CD4-positive, alpha-beta T cell treated with Interleukin-6 at 100 ng/mL for 8 hours (primary cell): ENCODE measurements at regions not wholly inside any gene's neighbourhood (a gene's known extent, or its start where the extent isn't known, plus 50 kb on each side); places are given as distances from the start of the nearest gene placed in this dataset.
"Not testable (repeated sequence)": the region's sequence is repeated elsewhere in the genome, so short reads cannot be mapped to it uniquely, and the experiment has no call there.

ENCODE experiments used
- DNase-seq: peaks from one replicate; pipeline ENCODE4 v3.0.0-alpha.2; 2020; ENCODE audit warnings: mixed read lengths, low spot score

GRCh38 chr17:45554479-45554878 lies 64.0 kb upstream of the PLEKHM1 start:
- not testable (repeated sequence) for DNase-seq

GRCh38 chr17:45558821-45559220 lies 68.3 kb upstream of the PLEKHM1 start:
- DNase-seq = not testable (repeated sequence)

DNA sequence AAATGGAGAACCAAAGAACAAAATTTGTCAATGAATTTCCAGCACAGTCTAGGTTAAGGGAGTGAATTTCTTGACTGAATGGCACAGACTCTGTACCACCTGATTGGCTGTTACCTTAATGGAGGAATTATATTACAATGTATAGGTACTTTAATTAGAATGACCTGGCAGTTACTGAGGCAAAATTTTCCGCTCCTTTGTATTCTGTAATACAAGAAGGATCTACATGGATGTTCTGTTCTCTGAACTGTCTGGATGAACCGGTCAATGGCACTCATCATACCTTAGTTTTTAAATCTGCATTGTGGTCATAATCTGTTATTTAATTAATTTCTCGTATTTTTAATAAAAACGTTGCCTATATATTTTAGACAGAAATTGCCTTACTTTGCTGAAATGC lies 72.3 kb upstream of the PLEKHM1 start:
- not testable (repeated sequence) for DNase-seq

DNA sequence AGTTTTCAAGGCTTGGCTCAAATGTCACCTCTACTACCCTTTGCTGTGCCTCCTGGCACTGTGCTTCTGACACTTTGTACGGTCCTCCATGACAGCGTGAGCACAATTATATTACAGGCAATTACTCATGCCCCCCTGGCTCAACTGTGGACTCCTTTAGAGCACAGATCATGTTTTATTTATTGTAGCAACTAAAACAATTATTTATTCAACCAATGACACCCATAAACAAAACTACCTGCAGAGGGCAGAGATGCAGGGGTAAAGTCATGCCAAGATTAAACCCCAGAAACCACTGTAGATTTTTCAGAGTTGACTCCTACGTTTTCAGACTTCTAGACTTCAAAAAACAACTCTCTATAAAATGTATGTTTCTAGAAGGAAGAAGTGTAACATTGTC lies 72.8 kb upstream of the PLEKHM1 start:
- peak; percentile 1 for DNase-seq

- DNase-seq = not testable (repeated sequence)
These were observed 77.8 kb upstream of the PLEKHM1 start for GRCh38 chr17:45568275-45568674.

DNA sequence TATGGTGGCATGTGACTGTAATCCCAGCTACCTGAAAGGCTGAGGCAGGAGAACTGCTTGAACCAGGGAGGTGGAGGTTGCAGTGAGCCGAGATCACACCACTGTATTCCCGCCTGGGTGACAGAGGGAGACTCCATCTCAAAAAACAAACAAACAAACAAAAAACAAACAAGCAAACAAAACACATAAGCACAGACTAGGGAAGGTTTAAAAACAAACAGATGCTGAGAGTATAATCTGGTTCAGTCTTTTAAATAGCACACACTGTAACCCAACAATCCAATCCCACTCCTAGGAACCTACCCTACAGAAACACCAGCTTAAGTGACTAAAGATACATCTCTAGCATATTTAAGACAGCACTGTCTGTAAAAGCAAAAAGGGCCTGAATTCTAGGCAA lies 82.8 kb upstream of the PLEKHM1 start:
- DNase-seq = not testable (repeated sequence)

DNA sequence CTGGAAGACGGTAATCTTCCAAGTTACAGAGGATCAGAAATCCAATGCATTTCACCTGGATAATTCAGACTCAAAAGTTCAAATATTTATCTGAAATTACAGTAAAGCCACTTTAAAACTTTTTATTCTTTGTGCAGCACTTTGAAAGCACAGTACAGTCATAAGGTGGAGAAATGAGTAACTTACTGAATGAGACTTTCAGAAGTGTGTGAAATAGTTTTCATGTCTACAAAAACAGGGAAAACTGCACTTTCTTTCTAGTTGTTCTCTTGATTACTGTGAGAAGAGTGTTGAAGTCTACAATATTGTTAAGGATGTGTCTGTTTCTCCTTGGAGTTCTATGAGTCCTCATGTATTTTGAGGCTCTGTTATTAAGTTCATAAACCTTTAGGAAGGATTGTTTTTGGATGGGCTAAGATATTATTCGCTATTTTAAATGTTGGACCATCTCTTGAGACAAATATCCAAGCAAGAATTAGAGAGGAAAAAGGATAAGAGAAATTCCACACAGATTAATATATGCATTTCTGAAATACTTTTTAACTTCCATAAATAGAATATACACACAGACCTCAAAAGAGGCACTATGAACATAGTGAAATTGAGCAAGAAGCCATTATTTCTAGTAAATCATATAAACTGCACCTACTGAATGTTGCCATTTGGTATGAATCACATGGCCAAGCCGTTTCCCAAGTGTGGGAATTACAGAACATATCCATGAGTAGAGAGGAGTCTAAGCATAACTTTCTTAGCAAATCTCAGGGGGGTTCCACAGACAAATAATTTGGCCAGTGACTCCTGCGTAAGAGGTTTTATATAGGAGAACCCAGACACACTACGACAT lies 83.6 kb upstream of the PLEKHM1 start:
- DNase-seq = no peak

DNA sequence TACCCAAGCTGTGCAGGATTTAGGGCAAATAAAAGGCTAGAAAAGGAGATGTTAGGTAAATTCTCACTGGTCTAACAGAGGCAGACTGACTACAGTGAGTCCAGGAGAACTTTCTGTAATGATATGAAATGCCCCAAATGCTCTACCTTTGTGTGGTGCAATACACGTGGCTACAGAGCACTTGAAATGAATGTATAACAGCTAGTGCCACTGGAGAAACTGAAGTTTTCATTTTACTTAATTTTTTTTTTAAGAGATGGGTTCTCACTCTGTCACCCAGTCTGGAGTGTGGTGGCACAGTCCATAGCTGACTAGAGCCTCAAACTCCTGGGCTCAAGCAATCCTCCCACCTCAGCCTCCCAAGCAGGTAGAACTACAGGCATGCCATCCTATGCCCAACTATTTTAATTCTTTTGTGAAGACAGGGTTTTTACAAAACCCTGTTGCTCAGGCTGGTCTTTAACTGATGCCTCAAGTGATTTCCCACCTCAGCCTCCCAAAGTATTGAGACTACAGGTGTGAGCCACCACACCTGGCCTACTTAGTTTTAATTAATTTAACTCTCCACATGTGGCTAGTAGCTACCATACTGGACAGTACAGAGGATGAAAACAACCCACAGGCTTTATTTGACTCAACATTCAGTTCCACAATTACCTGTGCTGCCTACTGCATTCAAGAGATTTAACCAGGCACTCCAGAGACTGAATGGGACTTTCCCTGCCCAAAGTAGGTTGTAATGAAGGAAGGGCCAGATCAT lies 84.8 kb upstream of the PLEKHM1 start:
- DNase-seq = no peak

DNA sequence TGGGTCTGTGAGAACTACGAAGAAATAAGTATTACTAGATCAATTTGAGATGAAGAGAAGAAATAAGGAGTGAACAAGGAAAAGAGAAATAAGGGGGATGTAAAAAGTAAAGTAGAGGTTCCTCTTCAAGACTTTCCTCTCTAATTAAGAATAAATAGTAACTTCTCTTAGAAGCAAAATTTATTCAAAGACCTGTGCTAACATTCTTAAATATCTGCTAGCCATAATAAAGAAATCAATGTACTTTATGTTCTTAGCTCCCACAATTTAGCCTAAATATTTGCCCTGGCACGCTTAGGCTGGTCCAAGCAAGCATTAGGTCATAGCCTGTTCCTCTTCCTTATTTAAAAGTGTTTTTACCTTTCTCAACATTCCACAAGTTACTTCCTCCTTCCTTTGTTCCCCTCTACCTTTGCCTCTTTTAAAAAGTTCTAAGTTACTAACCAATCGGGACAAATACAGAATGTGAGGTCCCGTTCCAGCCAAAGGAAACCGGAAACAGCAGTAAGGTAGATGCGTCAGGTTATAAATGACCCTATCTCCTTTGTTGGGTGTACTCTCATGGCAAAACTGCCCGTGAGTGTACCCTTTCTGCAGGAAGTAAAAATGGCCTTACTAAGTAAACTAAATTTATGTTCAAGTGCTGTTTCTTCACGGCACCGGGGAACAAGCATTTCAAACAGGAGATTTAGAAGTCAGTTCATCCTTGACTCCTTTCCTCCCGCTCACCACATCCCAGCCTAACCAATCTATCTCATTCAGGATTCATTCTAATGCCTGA lies 86.2 kb upstream of the PLEKHM1 start:
- DNase-seq = not testable (repeated sequence)

DNA sequence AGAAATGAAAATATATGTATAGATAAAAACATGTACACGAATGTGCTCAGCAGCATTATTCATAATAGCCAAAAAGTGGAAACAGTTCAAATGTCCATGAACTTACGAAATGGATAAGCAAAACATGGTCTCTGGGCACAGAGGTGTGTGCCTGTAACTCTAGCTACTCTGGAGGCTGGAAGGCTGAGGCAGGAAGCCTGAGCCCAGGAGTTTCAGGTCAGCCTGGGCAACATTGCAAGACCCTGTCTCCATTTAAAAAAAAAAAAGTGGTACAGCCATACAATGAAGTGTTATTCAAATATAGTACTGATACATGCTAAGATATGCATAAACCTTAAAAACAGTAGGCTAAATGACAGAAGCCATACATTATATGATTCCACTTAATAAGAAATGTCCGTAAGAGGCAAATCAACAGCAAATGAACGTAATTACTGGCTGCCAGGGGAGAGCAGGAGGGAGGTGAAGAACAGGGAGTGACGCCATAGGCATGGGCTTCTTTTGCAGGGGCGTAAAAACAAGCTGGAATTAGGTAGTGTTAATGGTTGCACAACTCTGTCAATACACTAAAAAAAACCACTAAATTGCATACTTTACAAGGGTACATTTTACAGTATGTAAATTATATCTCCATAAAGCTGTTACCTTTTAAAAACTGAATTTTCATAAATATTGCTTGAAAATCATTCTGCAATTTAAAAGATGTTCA lies 87.2 kb upstream of the PLEKHM1 start:
- no peak for DNase-seq

DNA sequence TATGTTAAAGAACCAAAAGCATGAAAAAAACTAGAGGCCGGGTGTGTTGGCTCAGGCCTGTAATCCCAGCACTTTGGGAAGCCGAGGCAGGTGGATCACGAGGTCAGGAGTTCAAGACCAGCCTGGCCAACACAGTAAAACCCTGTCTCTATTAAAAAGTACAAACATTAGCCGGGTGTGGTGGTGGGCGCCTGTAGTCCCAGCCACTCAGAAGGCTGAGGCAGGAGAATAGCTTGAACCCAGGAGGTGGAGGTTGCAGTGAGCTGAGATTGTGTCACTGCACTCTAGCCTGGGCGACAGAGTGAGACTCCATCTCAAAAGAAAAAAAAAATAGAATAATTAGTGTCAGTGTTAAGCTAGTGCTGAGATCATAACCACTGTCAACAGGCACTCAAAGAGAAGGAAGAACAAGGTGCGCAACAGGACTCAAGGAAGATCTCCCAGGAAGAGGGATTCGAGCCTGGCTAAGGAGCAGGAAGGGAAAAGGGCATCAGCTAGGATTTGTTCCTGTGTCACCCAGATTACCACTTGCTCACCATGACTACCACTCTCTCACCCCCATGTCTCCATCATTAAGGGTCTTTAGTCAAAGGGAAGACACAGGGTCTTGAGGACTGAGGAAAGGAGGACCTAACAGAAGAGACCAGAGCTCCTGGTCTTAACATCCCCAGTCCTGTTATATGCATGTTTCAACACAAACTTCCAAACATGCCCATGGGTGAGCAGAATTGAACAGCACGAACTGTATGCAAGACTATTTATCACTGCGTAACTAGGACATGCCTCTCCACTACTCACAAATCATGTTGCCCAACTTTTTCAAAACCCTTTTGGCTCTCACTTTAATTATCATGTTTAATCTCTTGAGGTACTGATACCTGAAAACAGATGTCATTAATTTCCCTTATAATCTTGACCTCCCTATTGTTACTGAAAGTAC lies 88.3 kb upstream of the PLEKHM1 start:
- DNase-seq = no peak

DNA sequence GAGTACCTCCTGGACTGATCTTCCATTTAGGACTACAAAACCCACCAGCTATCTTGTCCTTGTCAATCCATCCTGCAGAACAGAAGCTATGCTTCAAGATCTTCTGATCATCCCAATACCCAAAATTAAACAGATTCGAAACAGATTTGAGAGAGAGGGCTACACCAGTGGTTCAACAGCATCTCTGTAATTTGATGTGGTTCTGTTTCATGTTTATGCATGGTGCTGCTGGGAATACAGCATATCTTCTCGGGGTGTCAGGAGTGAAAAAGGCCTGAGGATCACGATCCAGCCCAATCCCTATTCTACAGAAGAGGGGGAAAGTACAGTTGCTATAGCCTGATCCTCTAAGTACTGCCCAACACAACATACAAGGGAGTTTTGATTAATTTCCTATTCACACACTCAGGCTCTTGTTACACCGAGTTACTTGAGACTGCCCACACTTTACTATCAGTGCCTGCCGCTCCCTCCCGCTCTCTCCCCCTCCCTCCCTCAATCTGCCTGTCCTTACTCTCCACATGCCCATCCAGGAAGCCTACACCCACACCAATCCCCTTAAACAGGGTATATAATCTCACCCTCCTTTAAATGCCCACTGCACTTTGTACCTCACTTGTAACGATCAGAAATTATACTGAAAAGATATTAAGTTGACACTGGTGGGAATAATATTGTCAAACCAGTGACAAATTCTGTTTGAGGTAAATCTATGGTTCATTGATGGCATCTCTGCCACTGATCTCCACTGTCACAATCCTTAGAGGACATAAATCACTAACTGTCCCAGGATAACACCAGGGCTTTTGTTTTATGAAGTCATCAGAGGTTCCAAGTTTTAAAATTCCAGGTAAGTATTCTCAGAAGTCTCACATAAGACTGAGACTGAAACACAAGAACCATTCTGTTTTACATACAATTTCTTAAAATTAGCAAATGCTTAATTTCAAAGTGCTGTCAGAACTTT lies 89.3 kb upstream of the PLEKHM1 start:
- DNase-seq = no peak

- no peak for DNase-seq
These were observed 90.4 kb upstream of the PLEKHM1 start for GRCh38 chr17:45580924-45581323.

DNA sequence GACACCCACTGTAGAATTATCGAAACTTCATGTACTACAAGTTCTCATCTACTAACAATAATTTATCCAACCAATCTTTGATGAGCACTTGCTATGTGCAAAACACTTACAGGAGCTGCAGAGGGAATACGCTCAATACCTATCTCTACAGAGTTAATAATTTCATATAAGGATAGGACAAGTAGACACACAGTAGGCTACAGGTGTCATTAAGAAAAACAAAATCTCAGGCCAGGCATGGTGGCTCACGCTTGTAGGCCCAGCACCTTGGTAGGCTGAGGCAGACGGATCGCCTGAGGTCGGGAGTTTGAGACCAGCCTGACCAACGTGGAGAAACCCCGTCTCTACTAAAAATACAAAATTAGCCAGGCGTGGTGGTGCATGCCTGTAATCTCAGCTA lies 91.3 kb upstream of the PLEKHM1 start:
- no peak for DNase-seq

GRCh38 chr17:45584092-45585036 lies 93.8 kb upstream of the PLEKHM1 start:
- peak; percentile 80 for DNase-seq

DNA sequence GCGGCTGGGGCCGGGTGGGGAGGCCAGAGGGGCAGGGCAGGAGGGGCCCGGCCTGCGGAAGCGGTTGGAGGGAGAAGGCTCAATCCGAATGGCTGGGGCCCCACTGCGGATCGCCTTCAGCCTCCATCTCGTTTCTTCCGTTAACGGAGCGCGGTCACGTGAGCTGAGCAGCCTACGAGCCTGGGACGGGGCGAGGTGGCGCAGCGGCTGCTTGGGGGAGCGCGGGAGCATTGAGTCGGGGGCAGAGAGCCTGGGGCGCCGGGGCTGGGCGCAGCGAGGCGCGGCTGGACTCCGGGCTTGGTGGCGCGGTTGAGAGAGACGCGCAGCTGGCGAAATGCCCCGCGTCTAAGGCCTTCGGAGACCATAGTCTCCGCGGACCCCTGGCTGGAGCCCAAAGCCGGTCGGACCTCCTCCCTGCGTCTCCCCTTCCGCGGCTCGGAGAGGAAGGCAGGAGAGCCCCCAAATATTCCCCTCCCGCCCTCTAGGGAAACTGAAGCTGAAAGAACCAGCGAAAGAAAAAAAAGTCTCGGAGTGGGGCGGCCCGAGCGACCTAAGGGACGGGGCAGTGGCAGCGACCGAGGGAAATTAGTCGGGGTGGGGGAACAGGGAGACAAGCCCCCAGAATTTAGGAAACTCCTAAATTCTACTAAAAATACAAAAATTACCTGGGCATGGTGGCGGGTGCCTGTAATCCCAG lies 94.7 kb upstream of the PLEKHM1 start:
- DNase-seq = peak; percentile 86

GRCh38 chr17:45585794-45586650 lies 95.5 kb upstream of the PLEKHM1 start:
- DNase-seq = not testable (repeated sequence)
